Stomach (tissue), 8 donors: ENCODE measurements at regions not wholly inside any gene's neighbourhood (a gene's known extent, or its start where the extent isn't known, plus 50 kb on each side); places are given as distances from the start of the nearest gene placed in this dataset.
"Not testable (repeated sequence)": the region's sequence is repeated elsewhere in the genome, so short reads cannot be mapped to it uniquely, and the experiment has no call there.

Experiments used
- DNase-seq, 2 donors: peaks; one replicate each; pipeline versions ENCODE4 v3.0.0 to v3.0.0-alpha.2; 2013 to 2019
- H3K27ac ChIP-seq, 5 donors: fragments of 200-600 bp in 4 of 5; sonication (generic) in 4 of 5; one replicate each; pipeline ENCODE4 v1.5.1; 2013 to 2019; ENCODE audit warnings: mild to moderate bottlenecking in 1 of 5, moderate library complexity in 1 of 5
- H3K27me3 ChIP-seq, 3 donors: fragments of 200-600 bp; sonication (generic); one replicate each; pipeline ENCODE4 v1.5.1; 2017 to 2019; ENCODE audit warnings: mixed run types in 1 of 3
- H3K36me3 ChIP-seq, 4 donors: fragments of 200-600 bp; sonication (generic); 1 replicate in 3 of 4; 2 replicates in 1 of 4; pipeline ENCODE4 v1.5.1; 2016 to 2019
- H3K4me1 ChIP-seq, 4 donors: fragments of 200-600 bp; sonication (generic); one replicate each; pipeline ENCODE4 v1.5.1; 2016 to 2019
- H3K4me3 ChIP-seq, 4 donors: fragments of 200-600 bp; sonication (generic) in 3 of 4; one replicate each; pipeline ENCODE4 v1.5.1; 2016 to 2019; ENCODE audit warnings: mild to moderate bottlenecking in 1 of 4
- H3K9me3 ChIP-seq, 4 donors: fragments of 200-600 bp; sonication (generic); one replicate each; pipeline ENCODE4 v1.5.1; 2016 to 2019
- CTCF ChIP-seq, 7 experiments: fragments of 450-650 bp in 4 of 7; fragments of 200-600 bp in 3 of 7; sonication (generic) in 3 of 7; IDR thresholded peaks; one replicate each; pipeline ENCODE4 v1.5.1; 2016 to 2019; ENCODE audit warnings: antibody characterized with exemption in 7 of 7, control low read depth in 2 of 7, mild to moderate bottlenecking in 1 of 7
- EP300 ChIP-seq: sonication (generic); formaldehyde crosslinking; IDR thresholded peaks from one replicate; pipeline ENCODE4 v1.6.1; 2017; ENCODE audit warnings: antibody characterized with exemption
- POLR2A ChIP-seq, 4 donors: fragments of 450-650 bp; IDR thresholded peaks; one replicate each; pipeline ENCODE4 v1.6.1; 2016; ENCODE audit warnings: antibody characterized with exemption in 4 of 4, control low read depth in 2 of 4, mild to moderate bottlenecking in 1 of 4, moderate library complexity in 1 of 4
- POLR2AphosphoS5 ChIP-seq, 3 donors: sonication (generic); formaldehyde crosslinking; IDR thresholded peaks; one replicate each; pipeline ENCODE4 v1.6.1; 2016; ENCODE audit warnings: antibody characterized with exemption in 3 of 3
- WGBS, 5 donors: extraction: QIAGEN DNeasy Blood & Tissue Kit in 3 of 5; methylation state at CpG; one replicate each; pipeline versions ENCODE4 v1.1.5 to v1.1.7; 2013 to 2018; 5-methylcytosine and 5-hydroxymethylcytosine counted together
- intact Hi-C: fragments of 100-400 bp; cut with DNase I; formaldehyde crosslinking; loops from one replicate; pipeline ENCODE4 v1.15.1; 2023; ENCODE audit warnings: low total_unique reads
- donor health status: healthy with polysubstance abuse.
- donor health status: Bipolar disorder and iron deficiency.
- donor health status: healthy.

GRCh38 chr10:78342827-78343653 lies 309.4 kb downstream of the RPS24 start:
- H3K27me3 ChIP-seq = no peaks in the 10 kb centered on the region
- TF ChIP-seq EP300 = no peak
- TF ChIP-seq CTCF (IDR thresholded peaks at IDR 0.05) = no peak
- no peak for TF ChIP-seq POLR2AphosphoS5 (IDR thresholded peaks at IDR 0.05)
- TF ChIP-seq POLR2A (IDR thresholded peaks at IDR 0.05) = no peak
- intact Hi-C loops = no loop called here
- DNase-seq = peak in 1 of 2 donors; percentile 9
- peaks cover 0 to 7% (median 3%) of the 10 kb centered on the region in 4 donors for H3K4me1 ChIP-seq
- no peaks in the 10 kb centered on the region for H3K9me3 ChIP-seq
- no peaks in the 10 kb centered on the region for H3K36me3 ChIP-seq
- 68 to 82% (median 76%) methylated on average over 11 of the region's 11 CpGs for WGBS, 5 donors
- H3K4me3 ChIP-seq = no peak overlapping the region
- no peak overlapping the region for H3K27ac ChIP-seq

- H3K36me3 ChIP-seq, H3K27ac ChIP-seq, intact Hi-C loops, H3K9me3 ChIP-seq, H3K27me3 ChIP-seq, H3K4me3 ChIP-seq, H3K4me1 ChIP-seq: not testable (repeated sequence)
- DNase-seq = peak in 1 of 2 donors; percentile 7
- WGBS, 5 donors = 91 to 96% (median 92%) methylated on average over 8 of the region's 8 CpGs
Observed at GRCh38 chr10:78344257-78344656, 310.6 kb downstream of the RPS24 start.

- DNase-seq, H3K36me3 ChIP-seq, H3K27me3 ChIP-seq, intact Hi-C loops, H3K4me3 ChIP-seq, H3K4me1 ChIP-seq, H3K9me3 ChIP-seq, H3K27ac ChIP-seq: not testable (repeated sequence)
- WGBS, 5 donors = 78 to 95% (median 86%) methylated on average over 3 of the region's 3 CpGs
Observed at GRCh38 chr10:78345515-78345914, 311.9 kb downstream of the RPS24 start.

GRCh38 chr10:78346721-78347120 lies 313.1 kb downstream of the RPS24 start:
- H3K9me3 ChIP-seq = no peaks in the 10 kb centered on the region
- TF ChIP-seq CTCF (IDR thresholded peaks at IDR 0.05) (no peak), EP300 (no peak), POLR2AphosphoS5 (IDR thresholded peaks at IDR 0.05) (no peak), POLR2A (IDR thresholded peaks at IDR 0.05) (no peak)
- no peak for DNase-seq
- H3K27ac ChIP-seq = no peak overlapping the region
- intact Hi-C loops = no loop called here
- WGBS, 5 donors = 84 to 100% (median 97%) methylated on average over 1 of the region's 1 CpG
- H3K36me3 ChIP-seq = no peaks in the 10 kb centered on the region
- H3K4me1 ChIP-seq = no peaks in the 10 kb centered on the region
- no peaks in the 10 kb centered on the region for H3K27me3 ChIP-seq
- H3K4me3 ChIP-seq = no peak overlapping the region

- no peaks in the 10 kb centered on the region for H3K27me3 ChIP-seq
- no peak overlapping the region for H3K4me3 ChIP-seq
- no peaks in the 10 kb centered on the region for H3K36me3 ChIP-seq
- TF ChIP-seq EP300 = no peak
- peak in 1 of 2 donors; percentile 14 for DNase-seq
- H3K27ac ChIP-seq = no peak overlapping the region
- intact Hi-C loops = no loop called here
- 72 to 80% (median 73%) methylated on average over 6 of the region's 6 CpGs for WGBS, 5 donors
- H3K9me3 ChIP-seq = no peaks in the 10 kb centered on the region
- H3K4me1 ChIP-seq = no peaks in the 10 kb centered on the region
Observed at GRCh38 chr10:78348411-78349164, 314.9 kb downstream of the RPS24 start.

- no peaks in the 10 kb centered on the region for H3K36me3 ChIP-seq
- intact Hi-C loops = no loop called here
- H3K27ac ChIP-seq = no peak overlapping the region
- H3K27me3 ChIP-seq = no peaks in the 10 kb centered on the region
- TF ChIP-seq EP300 = no peak
- no peak for TF ChIP-seq POLR2A (IDR thresholded peaks at IDR 0.05)
- no peak for TF ChIP-seq CTCF (IDR thresholded peaks at IDR 0.05)
- no peak for TF ChIP-seq POLR2AphosphoS5 (IDR thresholded peaks at IDR 0.05)
- 65 to 100% (median 80%) methylated on average over 2 to 4 of the region's 4 CpGs for WGBS, 5 donors
- H3K4me3 ChIP-seq = no peak overlapping the region
- H3K9me3 ChIP-seq = no peaks in the 10 kb centered on the region
- H3K4me1 ChIP-seq = no peaks in the 10 kb centered on the region
- no peak for DNase-seq
Observed at GRCh38 chr10:78349165-78349516, 315.5 kb downstream of the RPS24 start.
